Small intestine (tissue), 7 donors: ENCODE measurements at regions not wholly inside any gene's neighbourhood (a gene's known extent, or its start where the extent isn't known, plus 50 kb on each side); places are given as distances from the start of the nearest gene placed in this dataset.

Source experiments
- DNase-seq, 2 donors: peaks; one replicate each; pipeline versions ENCODE4 v3.0.0 to v3.0.0-alpha.2; 2013
- FAIRE-seq: peaks from 2 replicates; lab custom pipeline; 2012; peaks lifted over from hg19 to GRCh38; lab: Jason Lieb, UNC
- H3K27ac ChIP-seq, 3 donors: one replicate each; pipeline ENCODE4 v1.5.1; 2013; ENCODE audit warnings: low read length in 2 of 3, mild to moderate bottlenecking in 2 of 3, control low read depth in 1 of 3, inconsistent platforms in 1 of 3, low read depth in 1 of 3, moderate library complexity in 1 of 3
- H3K27me3 ChIP-seq, 3 donors: one replicate each; pipeline ENCODE4 v1.6.1; 2013; ENCODE audit warnings: low read length in 3 of 3, inconsistent platforms in 1 of 3; ENCODE audit not compliant: control insufficient read depth in 3 of 3, insufficient read depth in 3 of 3
- H3K36me3 ChIP-seq, 3 donors: one replicate each; pipeline ENCODE4 v1.6.1; 2013; ENCODE audit warnings: low read length in 3 of 3, inconsistent platforms in 1 of 3, low read depth in 1 of 3, mild to moderate bottlenecking in 1 of 3, moderate library complexity in 1 of 3; ENCODE audit not compliant: control insufficient read depth in 3 of 3, insufficient read depth in 2 of 3
- H3K4me1 ChIP-seq, 3 donors: one replicate each; pipeline ENCODE4 v1.6.1; 2013; ENCODE audit warnings: low read length in 2 of 3, inconsistent platforms in 1 of 3, low read depth in 1 of 3, mild to moderate bottlenecking in 1 of 3, moderate library complexity in 1 of 3; ENCODE audit not compliant: control insufficient read depth in 3 of 3, insufficient read depth in 2 of 3
- H3K4me3 ChIP-seq, 3 donors: one replicate each; pipeline ENCODE4 v1.5.1; 2013; ENCODE audit warnings: low read length in 3 of 3, control low read depth in 1 of 3, inconsistent platforms in 1 of 3, low read depth in 1 of 3, mild to moderate bottlenecking in 1 of 3, moderate library complexity in 1 of 3
- H3K9me3 ChIP-seq, 2 donors: one replicate each; pipeline ENCODE4 v1.6.1; 2013; ENCODE audit warnings: low read depth in 1 of 2, low read length in 1 of 2; ENCODE audit not compliant: control insufficient read depth in 2 of 2, insufficient read depth in 1 of 2
- WGBS, 3 donors: extraction: QIAGEN DNeasy Blood & Tissue Kit; methylation state at CpG; one replicate each; pipeline ENCODE4 v1.1.7; 2013; 5-methylcytosine and 5-hydroxymethylcytosine counted together
- donor health status: healthy with polysubstance abuse.
- donor health status: control.
- donor health status: control.
- donor health status: Bipolar disorder and iron deficiency.
- donor health status: healthy.

GRCh38 chr6:54578261-54578660 is 268.3 kb upstream of the FAM83B start:
- WGBS, 3 donors: 59 to 78% (median 66%) methylated on average over 3 of the region's 3 CpGs
- no peaks in the 10 kb centered on the region for H3K9me3 ChIP-seq
- no peak overlapping the region for H3K27ac ChIP-seq
- no peaks in the 10 kb centered on the region for H3K27me3 ChIP-seq
- FAIRE-seq (no peak), DNase-seq (no peak)
- no peaks in the 10 kb centered on the region for H3K4me1 ChIP-seq
- H3K36me3 ChIP-seq: no peaks in the 10 kb centered on the region
- H3K4me3 ChIP-seq: no peak overlapping the region

DNA sequence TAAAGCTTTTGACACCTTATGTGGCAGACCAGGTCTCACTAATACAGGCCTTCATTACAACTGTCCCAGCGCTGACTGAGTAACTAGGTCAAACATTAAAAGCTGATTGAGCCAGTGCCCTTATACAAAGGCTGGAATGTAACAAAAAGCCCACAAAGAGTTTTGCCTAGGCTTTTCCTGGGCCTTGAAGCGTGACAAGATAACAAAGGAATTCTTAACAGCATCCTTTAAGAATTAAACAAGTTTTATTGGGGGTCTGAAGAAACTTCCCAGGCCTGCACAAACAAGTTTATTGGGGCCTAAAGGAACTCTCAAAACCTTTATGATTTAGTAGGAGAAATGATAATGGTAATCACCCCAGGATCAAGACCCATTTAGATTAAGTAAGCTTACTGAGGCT is 267.6 kb upstream of the FAM83B start:
- DNase-seq: no peak
- no peaks in the 10 kb centered on the region for H3K4me1 ChIP-seq
- H3K9me3 ChIP-seq: no peaks in the 10 kb centered on the region
- no peak for FAIRE-seq
- no peak overlapping the region for H3K27ac ChIP-seq
- H3K36me3 ChIP-seq: no peaks in the 10 kb centered on the region
- H3K4me3 ChIP-seq: no peak overlapping the region
- 79 to 85% (median 80%) methylated on average over 2 of the region's 2 CpGs for WGBS, 3 donors
- no peaks in the 10 kb centered on the region for H3K27me3 ChIP-seq

GRCh38 chr6:54586251-54586650 is 260.3 kb upstream of the FAM83B start:
- no peak for FAIRE-seq
- peak in 1 of 2 donors; percentile 44 for DNase-seq
- Histone ChIP-seq H3K4me3 (no peak overlapping the region), H3K4me1 (no peaks in the 10 kb centered on the region), H3K27me3 (no peaks in the 10 kb centered on the region), H3K9me3 (no peaks in the 10 kb centered on the region), H3K27ac (no peak overlapping the region), H3K36me3 (no peaks in the 10 kb centered on the region)

GRCh38 chr6:54587277-54587676 is 259.3 kb upstream of the FAM83B start:
- DNase-seq: no peak
- H3K9me3 ChIP-seq: no peaks in the 10 kb centered on the region
- no peaks in the 10 kb centered on the region for H3K4me1 ChIP-seq
- WGBS, 3 donors: 68 to 81% (median 76%) methylated on average over 3 of the region's 3 CpGs
- H3K27ac ChIP-seq: no peak overlapping the region
- FAIRE-seq: no peak
- H3K27me3 ChIP-seq: no peaks in the 10 kb centered on the region
- H3K4me3 ChIP-seq: no peak overlapping the region
- no peaks in the 10 kb centered on the region for H3K36me3 ChIP-seq

DNA sequence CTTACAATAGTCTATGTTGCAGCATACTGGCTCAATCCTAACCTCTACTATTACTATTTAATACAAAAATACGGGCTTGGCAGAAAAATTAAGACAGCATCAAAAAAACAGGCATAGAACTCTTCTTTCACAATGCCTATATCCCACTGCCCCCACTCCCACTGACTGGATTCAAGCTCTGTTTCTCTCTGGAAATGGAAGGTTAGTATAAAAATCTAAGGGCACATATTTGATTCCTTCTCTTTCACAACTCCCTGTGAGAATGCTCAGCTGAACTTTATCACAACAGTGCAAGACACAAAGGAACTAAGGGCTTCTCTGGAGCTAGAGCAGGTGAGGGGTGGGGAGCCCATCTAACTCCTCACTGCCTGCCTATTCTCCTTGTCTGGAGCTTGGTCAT is 258.4 kb upstream of the FAM83B start:
- DNase-seq (no peak), FAIRE-seq (no peak)
- no peaks in the 10 kb centered on the region for H3K9me3 ChIP-seq
- no peaks in the 10 kb centered on the region for H3K27me3 ChIP-seq
- WGBS, 3 donors: 64 to 91% (median 83%) methylated on average over 1 of the region's 1 CpG
- H3K36me3 ChIP-seq: no peaks in the 10 kb centered on the region
- H3K27ac ChIP-seq: no peak overlapping the region
- no peaks in the 10 kb centered on the region for H3K4me1 ChIP-seq
- H3K4me3 ChIP-seq: no peak overlapping the region

GRCh38 chr6:54595844-54596243 is 250.7 kb upstream of the FAM83B start:
- Histone ChIP-seq H3K9me3 (no peaks in the 10 kb centered on the region), H3K4me1 (no peaks in the 10 kb centered on the region), H3K36me3 (no peaks in the 10 kb centered on the region), H3K27me3 (no peaks in the 10 kb centered on the region), H3K4me3 (no peak overlapping the region), H3K27ac (no peak overlapping the region)
- WGBS, 3 donors: 73 to 93% (median 88%) methylated on average over 3 of the region's 3 CpGs
- no peak for FAIRE-seq
- no peak for DNase-seq

DNA sequence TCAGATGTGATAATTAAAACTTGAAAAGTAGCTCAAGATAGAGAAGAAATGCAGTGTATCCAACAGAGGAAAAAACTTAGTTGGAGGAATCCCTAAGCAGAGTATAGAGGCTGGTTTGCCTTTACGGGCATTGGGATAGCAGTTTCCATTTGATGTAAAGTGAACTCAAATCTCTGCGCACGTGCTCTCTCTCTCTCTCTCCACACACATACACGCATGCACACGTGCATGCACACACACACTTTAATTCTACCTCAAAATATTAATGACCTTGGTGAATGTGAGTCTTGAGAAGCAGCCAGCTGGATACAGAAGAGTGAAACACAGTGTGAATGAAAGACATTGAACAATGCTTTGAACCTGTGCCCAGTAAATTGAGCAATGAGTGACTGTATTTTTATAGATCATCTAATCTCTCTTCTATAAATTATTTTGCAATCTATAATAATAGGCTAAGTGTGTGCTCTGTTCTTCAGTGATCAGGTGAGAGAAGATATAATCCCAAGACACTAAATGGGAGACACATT is 247.7 kb upstream of the FAM83B start:
- Histone ChIP-seq H3K27me3 (no peaks in the 10 kb centered on the region), H3K27ac (no peak overlapping the region), H3K9me3 (no peaks in the 10 kb centered on the region), H3K36me3 (no peaks in the 10 kb centered on the region), H3K4me1 (no peaks in the 10 kb centered on the region), H3K4me3 (no peak overlapping the region)
- 7 to 66% (median 31%) methylated on average over 5 of the region's 5 CpGs for WGBS, 3 donors
- DNase-seq (peak in 1 of 2 donors; percentile 63), FAIRE-seq (no peak)

DNA sequence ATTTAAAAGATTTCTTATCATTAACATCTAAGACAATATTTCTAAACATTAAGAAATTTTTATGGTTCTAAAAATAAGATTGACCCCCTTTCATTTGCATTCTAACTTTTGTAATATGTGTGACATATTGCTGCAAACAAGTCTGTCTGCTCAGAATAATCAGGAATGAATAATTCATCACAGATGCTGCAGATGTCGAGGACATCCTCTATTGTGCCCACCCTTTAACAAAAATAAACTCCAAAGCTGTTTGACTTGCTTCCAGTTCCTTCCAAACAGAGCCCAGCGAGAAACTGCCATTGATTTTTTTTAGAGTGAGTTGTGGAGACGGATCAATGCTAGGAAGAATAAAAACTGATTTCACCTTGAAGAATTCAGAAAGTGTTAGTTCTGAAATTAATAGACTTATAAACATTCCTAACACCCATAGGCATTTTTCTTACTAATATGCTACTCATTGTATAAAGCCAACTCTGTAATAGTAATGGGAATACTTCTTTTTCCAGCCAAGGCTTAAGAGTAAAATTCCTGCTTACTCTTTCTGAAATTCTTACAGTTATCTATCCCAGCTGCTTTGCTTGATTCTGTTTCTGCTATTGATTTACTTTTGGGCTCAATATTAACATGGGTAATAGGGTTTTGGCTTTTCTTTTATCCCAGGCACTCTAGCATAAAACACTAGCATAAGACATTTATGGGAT is 244.8 kb upstream of the FAM83B start:
- Histone ChIP-seq H3K4me1 (no peaks in the 10 kb centered on the region), H3K36me3 (no peaks in the 10 kb centered on the region), H3K4me3 (no peak overlapping the region), H3K27me3 (no peaks in the 10 kb centered on the region), H3K27ac (no peak overlapping the region), H3K9me3 (no peaks in the 10 kb centered on the region)
- FAIRE-seq (no peak), DNase-seq (no peak)
- WGBS, 3 donors: 44 to 76% (median 57%) methylated on average over 3 of the region's 3 CpGs

- no peaks in the 10 kb centered on the region for H3K4me1 ChIP-seq
- H3K36me3 ChIP-seq: no peaks in the 10 kb centered on the region
- H3K27me3 ChIP-seq: no peaks in the 10 kb centered on the region
- 81 to 87% (median 84%) methylated on average over 3 of the region's 3 CpGs for WGBS, 3 donors
- DNase-seq: no peak
- H3K9me3 ChIP-seq: no peaks in the 10 kb centered on the region
- no peak overlapping the region for H3K4me3 ChIP-seq
- FAIRE-seq: no peak
- no peak overlapping the region for H3K27ac ChIP-seq
Measured at GRCh38 chr6:54602591-54602990, 244.0 kb upstream of the FAM83B start.
